Natural killer cell (primary cell): ENCODE measurements at regions not wholly inside any gene's neighbourhood (a gene's known extent, or its start where the extent isn't known, plus 50 kb on each side); places are given as distances from the start of the nearest gene placed in this dataset.

ENCODE experiments used
- ATAC-seq, 3 donors: fragments of 150-1000 bp in 2 of 3; fragments of 200-7000 bp in 1 of 3; cut with Tn5 transposase; 1 replicate in 1 of 3; 2 replicates in 2 of 3; pipeline ENCODE4 v1.10.0; 2021; ENCODE audit warnings: mild to moderate bottlenecking in 2 of 3, moderate library complexity in 2 of 3
- DNase-seq, 2 donors: peaks; one replicate each; pipeline versions ENCODE4 v3.0.0 to v3.0.0-alpha.2; 2013 to 2021; ENCODE audit warnings: mixed read lengths in 1 of 2
- H3K27ac ChIP-seq: one replicate; pipeline ENCODE4 v1.5.1; 2013; ENCODE audit warnings: mild to moderate bottlenecking, low read length
- H3K27me3 ChIP-seq: one replicate; pipeline ENCODE4 v1.6.1; 2013; ENCODE audit warnings: low read length; ENCODE audit not compliant: control insufficient read depth, insufficient read depth
- H3K36me3 ChIP-seq: one replicate; pipeline ENCODE4 v1.6.1; 2013; ENCODE audit warnings: low read length; ENCODE audit not compliant: control insufficient read depth, insufficient read depth
- H3K4me1 ChIP-seq: one replicate; pipeline ENCODE4 v1.6.1; 2013; ENCODE audit warnings: low read length; ENCODE audit not compliant: control insufficient read depth, insufficient read depth
- H3K4me3 ChIP-seq: one replicate; pipeline ENCODE4 v1.5.1; 2013; ENCODE audit warnings: low read length
- H3K9me3 ChIP-seq: one replicate; pipeline ENCODE4 v1.6.1; 2013; ENCODE audit warnings: low read length; ENCODE audit not compliant: control insufficient read depth, insufficient read depth
- H3K27ac Mint-ChIP-seq, 2 donors: one replicate each; pipeline ENCODE4 v1.8.0; 2022; ENCODE audit warnings: mild to moderate bottlenecking in 2 of 2, mixed read lengths in 2 of 2, moderate library complexity in 1 of 2
- H3K27me3 Mint-ChIP-seq, 2 donors: one replicate each; pipeline ENCODE4 v1.8.0; 2022; ENCODE audit warnings: low read depth in 2 of 2, mixed read lengths in 2 of 2
- H3K36me3 Mint-ChIP-seq: one replicate; pipeline ENCODE4 v1.8.0; 2022; ENCODE audit warnings: mixed read lengths
- H3K4me1 Mint-ChIP-seq, 2 donors: one replicate each; pipeline ENCODE4 v1.8.0; 2022; ENCODE audit warnings: mixed read lengths in 2 of 2
- H3K4me3 Mint-ChIP-seq: one replicate; pipeline ENCODE4 v1.8.0; 2022; ENCODE audit warnings: mild to moderate bottlenecking, moderate library complexity, mixed read lengths
- H3K9me3 Mint-ChIP-seq, 2 donors: one replicate each; pipeline ENCODE4 v1.8.0; 2022; ENCODE audit warnings: mixed read lengths in 2 of 2
- WGBS: methylation state at CpG from one replicate; pipeline ENCODE4 v1.1.7; 2013; ENCODE audit warnings: missing lambda C conversion rate; ENCODE audit not compliant: insufficient coverage; 5-methylcytosine and 5-hydroxymethylcytosine counted together
- intact Hi-C: fragments of 100-400 bp; cut with micrococcal nuclease; formaldehyde crosslinking; loops from one replicate; pipeline ENCODE4 v1.14.2; 2022
- TF ChIP-seq, protein P1 (sequence below): fragments of 200-600 bp; IDR thresholded peaks from one replicate; pipeline ENCODE4 v1.8.0; 2022; ENCODE audit warnings: antibody characterized with exemption

DNA sequence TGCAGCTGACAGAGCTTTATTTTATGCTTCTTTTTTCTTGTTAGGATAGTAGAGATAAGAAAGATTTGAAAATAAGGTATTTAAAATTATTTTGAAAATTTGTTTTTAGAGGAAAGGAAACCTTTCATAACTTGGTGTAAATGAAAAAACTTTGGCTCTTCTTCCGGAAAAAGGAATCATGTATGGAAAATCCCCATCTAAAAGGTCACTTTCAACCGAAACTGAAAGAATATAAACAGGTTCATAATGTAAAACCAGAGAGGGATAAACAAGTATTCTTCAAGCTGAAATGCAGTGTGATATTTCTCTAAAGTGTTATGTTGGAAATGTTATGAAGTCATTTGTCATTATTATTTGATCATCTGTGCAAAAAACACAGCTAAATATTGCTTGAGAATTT lies 246.8 kb downstream of the NFKBIZ start:
- 100% methylated on average over 1 of the region's 2 CpGs for WGBS
- ATAC-seq = no peak
- intact Hi-C loops = no loop called here

DNA sequence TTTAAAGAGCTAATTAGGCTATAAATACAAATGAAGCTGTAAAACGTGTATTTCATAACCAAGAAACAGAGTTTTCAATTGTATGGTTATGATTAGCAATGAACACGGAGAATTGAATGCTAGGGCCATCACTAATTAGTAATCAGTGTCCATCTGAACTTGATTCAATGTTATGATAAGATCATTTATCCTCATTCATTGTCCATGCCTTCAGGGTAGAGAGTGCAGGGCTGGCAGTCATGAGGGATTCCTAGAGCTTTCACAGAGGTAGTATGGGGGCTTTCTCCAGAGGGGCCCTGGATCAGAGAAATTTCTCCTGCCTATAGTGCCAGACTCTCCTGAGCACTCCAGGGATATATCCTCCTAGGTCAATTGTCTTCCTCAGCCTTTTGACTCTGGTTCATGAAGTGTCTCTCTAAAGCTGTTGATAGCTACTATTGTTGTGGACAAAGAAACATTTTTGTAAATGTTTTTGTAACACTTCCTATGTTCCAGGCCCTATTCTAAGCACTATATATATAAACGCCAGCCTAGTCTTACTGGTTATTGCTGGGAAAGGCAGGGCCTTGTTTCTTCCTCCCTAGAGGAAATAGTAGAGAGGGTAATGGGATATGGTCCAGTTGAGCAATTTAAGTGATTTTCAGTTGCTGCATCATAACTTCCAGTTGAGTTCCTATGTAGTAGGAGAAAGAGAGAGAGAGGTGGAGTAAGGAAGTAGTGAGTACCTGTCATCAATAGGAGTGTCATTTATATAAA lies 249.0 kb downstream of the NFKBIZ start:
- H3K4me1 ChIP-seq = no peaks in the 10 kb centered on the region
- H3K36me3 Mint-ChIP-seq = no peaks in the 10 kb centered on the region
- ATAC-seq (no peak), DNase-seq (no peak)
- no peak overlapping the region for H3K4me3 Mint-ChIP-seq
- H3K27me3 Mint-ChIP-seq = peaks cover 0 to 1% of the 10 kb centered on the region in 2 donors
- H3K27ac Mint-ChIP-seq = no peak overlapping the region
- peaks cover 0 to 4% of the 10 kb centered on the region in 2 donors for H3K4me1 Mint-ChIP-seq
- no peaks in the 10 kb centered on the region for H3K9me3 Mint-ChIP-seq
- 100% methylated on average over 3 of the region's 3 CpGs for WGBS
- H3K27me3 ChIP-seq = no peaks in the 10 kb centered on the region
- no peak overlapping the region for H3K27ac ChIP-seq
- no peaks in the 10 kb centered on the region for H3K36me3 ChIP-seq
- intact Hi-C loops = no loop called here
- H3K4me3 ChIP-seq = no peak overlapping the region
- TF ChIP-seq, protein P1, sequence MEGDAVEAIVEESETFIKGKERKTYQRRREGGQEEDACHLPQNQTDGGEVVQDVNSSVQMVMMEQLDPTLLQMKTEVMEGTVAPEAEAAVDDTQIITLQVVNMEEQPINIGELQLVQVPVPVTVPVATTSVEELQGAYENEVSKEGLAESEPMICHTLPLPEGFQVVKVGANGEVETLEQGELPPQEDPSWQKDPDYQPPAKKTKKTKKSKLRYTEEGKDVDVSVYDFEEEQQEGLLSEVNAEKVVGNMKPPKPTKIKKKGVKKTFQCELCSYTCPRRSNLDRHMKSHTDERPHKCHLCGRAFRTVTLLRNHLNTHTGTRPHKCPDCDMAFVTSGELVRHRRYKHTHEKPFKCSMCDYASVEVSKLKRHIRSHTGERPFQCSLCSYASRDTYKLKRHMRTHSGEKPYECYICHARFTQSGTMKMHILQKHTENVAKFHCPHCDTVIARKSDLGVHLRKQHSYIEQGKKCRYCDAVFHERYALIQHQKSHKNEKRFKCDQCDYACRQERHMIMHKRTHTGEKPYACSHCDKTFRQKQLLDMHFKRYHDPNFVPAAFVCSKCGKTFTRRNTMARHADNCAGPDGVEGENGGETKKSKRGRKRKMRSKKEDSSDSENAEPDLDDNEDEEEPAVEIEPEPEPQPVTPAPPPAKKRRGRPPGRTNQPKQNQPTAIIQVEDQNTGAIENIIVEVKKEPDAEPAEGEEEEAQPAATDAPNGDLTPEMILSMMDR = no peak
- no peaks in the 10 kb centered on the region for H3K9me3 ChIP-seq

More for the DNA sequence above, 246.8 kb downstream of the NFKBIZ start:
- no peak for DNase-seq
- H3K4me1 ChIP-seq = no peaks in the 10 kb centered on the region
- H3K36me3 ChIP-seq = no peaks in the 10 kb centered on the region
- Mint-ChIP-seq H3K27ac (no peak overlapping the region), H3K9me3 (no peaks in the 10 kb centered on the region), H3K36me3 (no peaks in the 10 kb centered on the region), H3K4me1 (peaks cover 0 to 10% of the 10 kb centered on the region in 2 donors), H3K4me3 (no peak overlapping the region), H3K27me3 (peaks cover 0 to 2% of the 10 kb centered on the region in 2 donors)
- no peak overlapping the region for H3K4me3 ChIP-seq
- TF ChIP-seq, protein P1 = no peak
- H3K27me3 ChIP-seq = no peaks in the 10 kb centered on the region
- no peaks in the 10 kb centered on the region for H3K9me3 ChIP-seq
- H3K27ac ChIP-seq = no peak overlapping the region

DNA sequence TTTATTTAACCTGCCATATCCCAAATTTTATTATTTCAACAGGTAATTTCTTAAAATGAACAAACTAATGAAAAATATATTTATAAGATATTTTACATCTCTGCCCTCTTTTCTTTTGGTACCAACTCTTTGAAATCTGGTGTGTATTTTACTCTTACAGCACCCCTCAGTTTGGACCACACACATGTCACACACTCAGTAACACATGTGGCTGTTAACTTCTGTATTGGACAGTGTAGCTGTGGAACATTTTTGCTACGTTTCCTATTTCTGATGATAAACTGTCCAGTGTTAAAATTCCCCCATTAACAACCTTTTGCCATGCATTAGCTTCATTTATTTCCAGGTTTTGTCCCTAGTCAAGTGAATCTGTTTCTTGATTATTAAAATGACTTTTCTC lies 250.6 kb downstream of the NFKBIZ start:
- Mint-ChIP-seq H3K4me1 (no peaks in the 10 kb centered on the region), H3K4me3 (no peak overlapping the region), H3K27me3 (no peaks in the 10 kb centered on the region), H3K36me3 (no peaks in the 10 kb centered on the region), H3K27ac (no peak overlapping the region), H3K9me3 (no peaks in the 10 kb centered on the region)
- no peaks in the 10 kb centered on the region for H3K9me3 ChIP-seq
- intact Hi-C loops = no loop called here
- TF ChIP-seq, protein P1 = no peak
- H3K36me3 ChIP-seq = no peaks in the 10 kb centered on the region
- 88% methylated on average over 1 of the region's 1 CpG for WGBS
- no peak for ATAC-seq
- H3K4me3 ChIP-seq = no peak overlapping the region
- H3K27me3 ChIP-seq = no peaks in the 10 kb centered on the region
- no peaks in the 10 kb centered on the region for H3K4me1 ChIP-seq
- H3K27ac ChIP-seq = no peak overlapping the region
- no peak for DNase-seq

DNA sequence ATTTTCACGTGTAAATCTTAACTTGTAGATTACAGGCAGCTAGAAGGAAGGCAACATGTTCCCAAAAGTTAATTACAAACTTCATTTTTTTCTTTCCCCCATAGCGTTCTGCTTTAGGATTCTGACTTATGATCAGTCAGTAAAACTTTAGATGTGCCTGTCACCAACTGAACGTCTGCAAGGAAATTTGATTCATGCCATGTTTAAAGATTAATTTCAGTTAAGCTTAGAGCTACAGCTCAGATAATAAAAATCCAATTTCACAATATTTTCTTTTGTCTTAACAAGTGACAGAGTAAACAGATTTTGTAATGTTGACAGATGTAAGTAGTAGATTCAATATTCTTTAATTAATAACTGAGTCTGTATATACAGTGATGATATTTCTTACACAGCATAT lies 253.1 kb downstream of the NFKBIZ start:
- no peak for ATAC-seq
- intact Hi-C loops = no loop called here
- 83% methylated on average over 3 of the region's 3 CpGs for whole genome bisulfite sequencing
- no peaks in the 10 kb centered on the region for H3K36me3 Mint-ChIP-seq
- Histone ChIP-seq H3K4me1 (no peaks in the 10 kb centered on the region), H3K27ac (no peak overlapping the region), H3K4me3 (no peak overlapping the region), H3K9me3 (no peaks in the 10 kb centered on the region), H3K36me3 (no peaks in the 10 kb centered on the region), H3K27me3 (no peaks in the 10 kb centered on the region)
- H3K9me3 Mint-ChIP-seq = no peaks in the 10 kb centered on the region
- no peak overlapping the region for H3K4me3 Mint-ChIP-seq
- H3K27me3 Mint-ChIP-seq = no peaks in the 10 kb centered on the region
- H3K27ac Mint-ChIP-seq = no peak overlapping the region
- no peaks in the 10 kb centered on the region for H3K4me1 Mint-ChIP-seq
- TF ChIP-seq, protein P1 = no peak
- DNase-seq = no peak
